OCI-LY1 (cell line): ENCODE measurements at regions not wholly inside any gene's neighbourhood (a gene's known extent, or its start where the extent isn't known, plus 50 kb on each side); places are given as distances from the start of the nearest gene placed in this dataset.

Experiments used
- CTCF ChIP-seq: fragments of 200-600 bp; sonication (generic), shearing (Covaris generic); IDR thresholded peaks from 2 replicates; pipeline ENCODE4 v1.5.1; 2017; ENCODE audit warnings: mild to moderate bottlenecking, antibody characterized with exemption, low read length, moderate library complexity, mixed read lengths
- EZH2 ChIP-seq: fragments of 200-600 bp; sonication (generic), shearing (Covaris generic); IDR thresholded peaks from 2 replicates; pipeline ENCODE4 v1.8.0; 2017; ENCODE audit warnings: borderline replicate concordance, mixed run types, mild to moderate bottlenecking, antibody characterized with exemption, low read length, moderate library complexity, mixed read lengths

- TF ChIP-seq CTCF = no peak
- TF ChIP-seq EZH2 = no peak
These were observed 193.7 kb upstream of the MEX3C start for GRCh38 chr18:51391215-51391614.
